ENCODE measurements at regions not wholly inside any gene's neighbourhood (a gene's known extent, or its start where the extent isn't known, plus 50 kb on each side); places are given as distances from the start of the nearest gene placed in this dataset.

GRCh38 chr10:11402392-11402791, 209.1 kb downstream of the USP6NL start:
- TF ChIP-seq POLR2A (IDR thresholded peaks at IDR 0.05; ENCODE audit: control extremely low read depth in 1 of 2, low read depth in 2 of 2, low read length in 2 of 2) (no peak), CTCF (IDR thresholded peaks at IDR 0.05; ENCODE audit: control extremely low read depth in 1 of 3, insufficient read depth in 1 of 3, low read depth in 1 of 3, low read length in 3 of 3) (no peak), KDM5A (IDR thresholded peaks at IDR 0.05; ENCODE audit: low read length) (no peak), CEBPB (IDR thresholded peaks at IDR 0.05; ENCODE audit: low read depth, low read length) (no peak), ATF3 (IDR thresholded peaks at IDR 0.05; ENCODE audit: insufficient read depth, low read depth, low read length) (no peak), TAF1 (IDR thresholded peaks at IDR 0.05; ENCODE audit: low read depth, low read length) (no peak), JUND (IDR thresholded peaks at IDR 0.05; ENCODE audit: low read length) (no peak), EGR1 (IDR thresholded peaks at IDR 0.05; ENCODE audit: borderline replicate concordance, low read depth, low read length) (no peak), EP300 (IDR thresholded peaks at IDR 0.05; ENCODE audit: borderline replicate concordance in 1 of 2, low read depth in 2 of 2, low read length in 2 of 2) (no peak), RFX5 (IDR thresholded peaks at IDR 0.05; ENCODE audit: borderline replicate concordance, low read depth, low read length) (no peak), MAX (IDR thresholded peaks at IDR 0.05) (no peak)

Measured in H1 (cell line).